GM12891 (cell line): ENCODE measurements at regions not wholly inside any gene's neighbourhood (a gene's known extent, or its start where the extent isn't known, plus 50 kb on each side); places are given as distances from the start of the nearest gene placed in this dataset.

ENCODE experiments used
- DNase-seq: peaks from one replicate; pipeline ENCODE4 v3.0.0; 2011; ENCODE audit warnings: low spot score; ENCODE audit not compliant: insufficient read length
- FAIRE-seq: peaks from 2 replicates; lab custom pipeline; 2011; peaks lifted over from hg19 to GRCh38; lab: Jason Lieb, UNC
- PAX5 ChIP-seq: IDR thresholded peaks from 2 replicates; pipeline ENCODE4 v1.6.1; 2011; ENCODE audit warnings: low read length, moderate library complexity, mild to moderate bottlenecking; ENCODE audit not compliant: insufficient read depth, severe bottlenecking
- POLR2A ChIP-seq: IDR thresholded peaks from 2 replicates; pipeline ENCODE4 v1.6.1; 2011; ENCODE audit warnings: low read depth, low read length, control low read depth
- POLR2AphosphoS5 ChIP-seq: IDR thresholded peaks from 2 replicates; pipeline ENCODE4 v1.6.1; 2011; ENCODE audit warnings: low read depth, low read length, control low read depth
- POU2F2 ChIP-seq: IDR thresholded peaks from 2 replicates; pipeline ENCODE4 v1.6.1; 2011; ENCODE audit warnings: low read depth, mild to moderate bottlenecking, control low read depth, low read length, moderate library complexity
- SPI1 ChIP-seq: IDR thresholded peaks from 2 replicates; pipeline ENCODE4 v1.6.1; 2011; ENCODE audit warnings: low read depth, low read length, control low read depth
- TAF1 ChIP-seq: IDR thresholded peaks from 2 replicates; pipeline ENCODE4 v1.6.1; 2011; ENCODE audit warnings: low read depth, low read length, control low read depth

- TF ChIP-seq POLR2A (no peak), POU2F2 (no peak), SPI1 (no peak), POLR2AphosphoS5 (no peak)
- FAIRE-seq (no peak), DNase-seq (no peak)
Measured at GRCh38 chr7:431658-432111, 88.0 kb downstream of the PDGFA start.

GRCh38 chr7:432256-432655, 87.4 kb downstream of the PDGFA start:
- no peak for FAIRE-seq
- TF ChIP-seq SPI1, result no peak
- no peak for TF ChIP-seq POLR2AphosphoS5
- no peak for TF ChIP-seq PAX5
- TF ChIP-seq POLR2A, result no peak
- no peak for TF ChIP-seq TAF1
- TF ChIP-seq POU2F2, result no peak
- no peak for DNase-seq

GRCh38 chr7:432933-433332, 86.7 kb downstream of the PDGFA start:
- no peak for DNase-seq
- no peak for FAIRE-seq
- TF ChIP-seq POU2F2 (no peak), POLR2A (no peak), PAX5 (no peak), SPI1 (no peak), POLR2AphosphoS5 (no peak), TAF1 (no peak)

- FAIRE-seq, result no peak
- no peak for DNase-seq
- TF ChIP-seq SPI1 (no peak), POU2F2 (no peak), POLR2A (no peak), POLR2AphosphoS5 (no peak), TAF1 (no peak), PAX5 (no peak)
Measured at GRCh38 chr7:433558-433957, 86.1 kb downstream of the PDGFA start.

GRCh38 chr7:434891-435629, 84.6 kb downstream of the PDGFA start:
- TF ChIP-seq TAF1, result no peak
- DNase-seq, result no peak
- no peak for FAIRE-seq

GRCh38 chr7:435630-436366, 83.8 kb downstream of the PDGFA start:
- no peak for DNase-seq
- TF ChIP-seq POLR2A (no peak), PAX5 (no peak), POLR2AphosphoS5 (no peak), POU2F2 (no peak), SPI1 (no peak), TAF1 (no peak)
- FAIRE-seq, result no peak

GRCh38 chr7:436367-437128, 83.1 kb downstream of the PDGFA start:
- DNase-seq (no peak), FAIRE-seq (no peak)
- TF ChIP-seq PAX5, result no peak
- TF ChIP-seq POLR2AphosphoS5, result no peak
- no peak for TF ChIP-seq SPI1
- no peak for TF ChIP-seq TAF1
- TF ChIP-seq POLR2A, result no peak
- no peak for TF ChIP-seq POU2F2

- FAIRE-seq, result no peak
- no peak for DNase-seq
- no peak for TF ChIP-seq POU2F2
- no peak for TF ChIP-seq PAX5
- TF ChIP-seq POLR2AphosphoS5, result no peak
- TF ChIP-seq TAF1, result no peak
- no peak for TF ChIP-seq SPI1
- TF ChIP-seq POLR2A, result no peak
Measured at GRCh38 chr7:437329-438251, 82.1 kb downstream of the PDGFA start.
